Caco-2 (cell line): ENCODE measurements at regions not wholly inside any gene's neighbourhood (a gene's known extent, or its start where the extent isn't known, plus 50 kb on each side); places are given as distances from the start of the nearest gene placed in this dataset.

ENCODE experiments used
- BruUV-seq: library from RNA; stranded (reverse); fragments of 400-500 nt; replicated peaks from 2 replicates; lab custom pipeline; 2021; lab: Mats Ljungman, UMichigan
- CTCF ChIA-PET: fragments of 300-600 bp; sonication (Branson Sonifier 250); formaldehyde crosslinking; loops from one replicate; lab custom pipeline; 2022; ENCODE audit warnings: antibody characterized with exemption; lab: Charles Lee
- POLR2A ChIA-PET: fragments of 300-600 bp; sonication (Branson Sonifier 250); formaldehyde crosslinking; loops from one replicate; lab custom pipeline; 2022; ENCODE audit warnings: antibody characterized with exemption; lab: Charles Lee
- DNase-seq, 2 experiments: peaks; one replicate each; pipeline versions ENCODE4 v3.0.0 to v3.0.0-alpha.2; 2020 to 2022
- H3K27me3 ChIP-seq: replicated peaks from 2 replicates; pipeline ENCODE4 v1.6.0; 2011; ENCODE audit warnings: low read length; ENCODE audit not compliant: control insufficient read depth, insufficient read depth
- H3K36me3 ChIP-seq: 2 replicates; pipeline ENCODE4 v1.5.1; 2011; ENCODE audit warnings: low read length; ENCODE audit not compliant: control insufficient read depth, insufficient read depth
- H3K4me1 ChIP-seq: fragments of 250-450 bp; sonication (Bioruptor Pico); 2 replicates; pipeline ENCODE4 v1.5.1; 2020; ENCODE audit warnings: mild to moderate bottlenecking
- H3K4me3 ChIP-seq: 2 replicates; pipeline ENCODE4 v1.5.1; 2011; ENCODE audit warnings: low read depth, mild to moderate bottlenecking, control low read depth, low read length
- H3K9me3 ChIP-seq: fragments of 250-450 bp; sonication (Bioruptor Pico); 2 replicates; pipeline ENCODE4 v1.5.1; 2020; ENCODE audit warnings: mild to moderate bottlenecking, moderate library complexity
- H3K27ac Mint-ChIP-seq: one replicate; pipeline ENCODE4 v1.8.0; 2022; ENCODE audit warnings: mixed read lengths; ENCODE audit not compliant: unreplicated experiment
- H3K27me3 Mint-ChIP-seq: one replicate; pipeline ENCODE4 v1.8.0; 2022; ENCODE audit warnings: mixed read lengths; ENCODE audit not compliant: insufficient read depth, unreplicated experiment
- H3K36me3 Mint-ChIP-seq: one replicate; pipeline ENCODE4 v1.8.0; 2022; ENCODE audit warnings: mild to moderate bottlenecking, mixed read lengths; ENCODE audit not compliant: insufficient read depth, unreplicated experiment
- H3K4me1 Mint-ChIP-seq: one replicate; pipeline ENCODE4 v1.8.0; 2022; ENCODE audit warnings: low read depth, mixed read lengths; ENCODE audit not compliant: unreplicated experiment
- H3K4me3 Mint-ChIP-seq: one replicate; pipeline ENCODE4 v1.8.0; 2022; ENCODE audit warnings: mild to moderate bottlenecking, moderate library complexity, mixed read lengths; ENCODE audit not compliant: unreplicated experiment
- H3K9me3 Mint-ChIP-seq: one replicate; pipeline ENCODE4 v1.8.0; 2022; ENCODE audit warnings: mixed read lengths; ENCODE audit not compliant: unreplicated experiment
- intact Hi-C: fragments of 100-400 bp; cut with micrococcal nuclease; formaldehyde crosslinking; loops from one replicate; pipeline ENCODE4 v1.10.0; 2022; ENCODE audit not compliant: unreplicated experiment
- TF ChIP-seq, protein P1 (sequence below), 2 experiments: fragments of 200-600 bp in 1 of 2; IDR thresholded peaks; 1 replicate in 1 of 2; 2 replicates in 1 of 2; pipeline versions ENCODE4 v1.5.1 to v1.8.0; 2011 to 2022; ENCODE audit warnings: antibody characterized with exemption in 1 of 2, control low read depth in 1 of 2, inconsistent platforms in 1 of 2, low read depth in 1 of 2, low read length in 1 of 2, mild to moderate bottlenecking in 1 of 2, moderate library complexity in 1 of 2; ENCODE audit not compliant: insufficient read depth in 1 of 2, severe bottlenecking in 1 of 2, unreplicated experiment in 1 of 2

DNA sequence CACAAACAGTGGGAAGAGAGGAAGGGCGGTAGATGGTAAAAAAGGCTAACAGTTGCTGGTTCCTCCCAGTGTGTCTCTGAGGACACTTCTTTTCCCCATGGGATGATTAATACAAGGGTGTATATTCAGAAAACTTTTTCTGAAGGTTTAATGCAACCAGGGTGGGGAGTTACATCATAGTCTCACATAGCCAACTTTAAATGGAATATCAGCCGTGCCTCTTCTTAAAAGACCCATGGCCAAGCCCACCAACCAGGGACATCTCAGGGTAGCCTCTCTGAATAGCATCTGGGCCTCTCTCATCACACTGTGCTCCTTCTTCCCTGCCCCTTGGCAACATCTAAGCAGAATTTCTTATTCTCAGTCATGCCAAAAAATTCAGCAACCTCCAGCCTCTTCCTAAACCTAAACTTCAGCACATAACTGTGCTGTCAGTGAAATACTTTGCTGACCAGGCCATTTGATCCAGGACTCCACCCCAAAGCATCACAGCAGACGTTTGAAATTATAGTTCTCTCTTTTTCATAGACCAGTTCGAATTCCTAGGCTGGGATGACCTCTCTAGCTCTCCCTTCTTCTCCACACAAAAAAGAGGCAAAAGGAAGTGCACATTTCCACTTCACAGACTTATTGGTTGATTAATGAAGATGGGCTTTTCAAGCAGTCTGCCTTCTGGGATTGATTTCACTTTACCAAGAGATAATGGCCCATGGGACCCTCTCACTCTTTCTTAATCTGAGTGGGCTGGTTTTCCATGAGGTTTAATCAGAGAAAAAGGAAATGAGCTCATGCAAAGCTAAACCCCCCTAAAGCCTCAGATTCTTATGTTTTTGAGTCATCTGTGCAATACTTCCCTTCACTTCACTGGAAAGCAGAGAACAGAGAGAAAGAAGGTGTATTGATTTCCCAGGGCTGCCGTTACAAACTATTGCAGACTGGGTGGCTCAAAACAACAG lies 85.1 kb upstream of the RAI14 start:
- Mint-ChIP-seq H3K4me3 (no peak overlapping the region), H3K27me3 (no peaks in the 10 kb centered on the region), H3K27ac (peak overlapping the region; percentile 2), H3K4me1 (peaks cover 6% of the 10 kb centered on the region), H3K36me3 (no peaks in the 10 kb centered on the region), H3K9me3 (no peaks in the 10 kb centered on the region)
- Histone ChIP-seq H3K36me3 (no peaks in the 10 kb centered on the region), H3K27me3 (no peaks in the 10 kb centered on the region), H3K9me3 (no peaks in the 10 kb centered on the region), H3K4me3 (no peak overlapping the region), H3K4me1 (no peaks in the 10 kb centered on the region)
- CTCF ChIA-PET = no interaction called here
- TF ChIP-seq, protein P1, sequence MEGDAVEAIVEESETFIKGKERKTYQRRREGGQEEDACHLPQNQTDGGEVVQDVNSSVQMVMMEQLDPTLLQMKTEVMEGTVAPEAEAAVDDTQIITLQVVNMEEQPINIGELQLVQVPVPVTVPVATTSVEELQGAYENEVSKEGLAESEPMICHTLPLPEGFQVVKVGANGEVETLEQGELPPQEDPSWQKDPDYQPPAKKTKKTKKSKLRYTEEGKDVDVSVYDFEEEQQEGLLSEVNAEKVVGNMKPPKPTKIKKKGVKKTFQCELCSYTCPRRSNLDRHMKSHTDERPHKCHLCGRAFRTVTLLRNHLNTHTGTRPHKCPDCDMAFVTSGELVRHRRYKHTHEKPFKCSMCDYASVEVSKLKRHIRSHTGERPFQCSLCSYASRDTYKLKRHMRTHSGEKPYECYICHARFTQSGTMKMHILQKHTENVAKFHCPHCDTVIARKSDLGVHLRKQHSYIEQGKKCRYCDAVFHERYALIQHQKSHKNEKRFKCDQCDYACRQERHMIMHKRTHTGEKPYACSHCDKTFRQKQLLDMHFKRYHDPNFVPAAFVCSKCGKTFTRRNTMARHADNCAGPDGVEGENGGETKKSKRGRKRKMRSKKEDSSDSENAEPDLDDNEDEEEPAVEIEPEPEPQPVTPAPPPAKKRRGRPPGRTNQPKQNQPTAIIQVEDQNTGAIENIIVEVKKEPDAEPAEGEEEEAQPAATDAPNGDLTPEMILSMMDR (IDR thresholded peaks at IDR 0.05; ENCODE audit: insufficient read depth in 1 of 2, low read depth in 1 of 2, low read length in 1 of 2, severe bottlenecking in 1 of 2, unreplicated experiment in 1 of 2) = no peak
- no peak for DNase-seq
- BruUV-seq = no TSS peak
- POLR2A ChIA-PET = no interaction called here
- intact Hi-C loops = no loop called here

DNA sequence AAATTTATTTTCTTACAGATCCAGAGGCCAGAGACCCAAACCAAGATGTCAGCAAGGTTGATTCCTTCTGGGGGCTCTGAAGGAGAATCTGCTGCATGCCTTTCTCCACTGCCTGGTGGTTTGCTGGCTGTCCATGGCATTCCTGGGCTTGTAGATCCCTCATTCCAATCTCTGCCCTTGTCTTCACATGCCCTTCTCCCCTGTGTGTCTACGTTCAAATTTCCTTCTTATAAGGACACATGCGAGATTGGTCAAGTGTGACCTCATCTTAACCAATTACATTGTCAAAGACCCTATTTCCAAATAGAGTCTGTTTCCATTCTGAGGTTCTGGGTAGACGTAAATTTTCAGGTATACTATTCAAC lies 84.5 kb upstream of the RAI14 start:
- Mint-ChIP-seq H3K27me3 (no peaks in the 10 kb centered on the region), H3K36me3 (no peaks in the 10 kb centered on the region), H3K4me3 (no peak overlapping the region), H3K9me3 (no peaks in the 10 kb centered on the region), H3K27ac (peak overlapping the region; percentile 2), H3K4me1 (peaks cover 6% of the 10 kb centered on the region)
- DNase-seq = no peak
- TF ChIP-seq, protein P1 (IDR thresholded peaks at IDR 0.05; ENCODE audit: insufficient read depth in 1 of 2, low read depth in 1 of 2, low read length in 1 of 2, severe bottlenecking in 1 of 2, unreplicated experiment in 1 of 2) = no peak
- no peaks in the 10 kb centered on the region for H3K4me1 ChIP-seq
- BruUV-seq = no TSS peak
- POLR2A ChIA-PET = no interaction called here
- H3K36me3 ChIP-seq = no peaks in the 10 kb centered on the region
- intact Hi-C loops = no loop called here
- H3K9me3 ChIP-seq = no peaks in the 10 kb centered on the region
- no peaks in the 10 kb centered on the region for H3K27me3 ChIP-seq
- CTCF ChIA-PET = no interaction called here
- H3K4me3 ChIP-seq = no peak overlapping the region

DNA sequence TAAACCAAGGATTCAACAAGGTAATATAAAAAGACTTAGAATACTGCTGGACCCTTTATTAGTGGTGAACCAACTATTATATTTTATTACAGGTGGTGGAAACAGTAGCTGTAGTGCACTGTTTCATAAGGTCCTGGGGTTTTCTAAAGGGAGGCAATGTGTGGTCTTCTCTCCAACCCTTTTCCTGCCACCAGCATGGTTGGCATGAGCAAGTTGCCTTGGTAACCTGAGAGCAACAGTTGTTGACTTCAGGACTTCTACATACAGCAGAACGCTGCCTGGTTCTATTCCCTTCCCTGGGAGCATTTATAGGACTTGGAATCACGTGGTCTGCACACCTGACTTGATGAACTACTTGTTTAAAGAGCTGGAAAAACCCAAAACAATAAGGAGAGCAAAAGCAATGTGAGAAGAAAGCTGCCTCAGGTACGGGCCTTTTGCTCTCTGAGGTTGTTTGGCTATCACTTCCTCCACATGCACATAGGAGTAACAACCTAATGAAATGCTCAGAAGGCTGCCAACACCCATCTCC lies 81.1 kb upstream of the RAI14 start:
- H3K27me3 ChIP-seq = no peaks in the 10 kb centered on the region
- DNase-seq = no peak
- TF ChIP-seq, protein P1 (IDR thresholded peaks at IDR 0.05; ENCODE audit: insufficient read depth in 1 of 2, low read depth in 1 of 2, low read length in 1 of 2, severe bottlenecking in 1 of 2, unreplicated experiment in 1 of 2) = no peak
- BruUV-seq = no TSS peak
- Mint-ChIP-seq H3K4me1 (peaks cover 6% of the 10 kb centered on the region), H3K36me3 (no peaks in the 10 kb centered on the region), H3K27ac (no peak overlapping the region), H3K27me3 (no peaks in the 10 kb centered on the region), H3K9me3 (peaks cover 11% of the 10 kb centered on the region), H3K4me3 (no peak overlapping the region)
- no peaks in the 10 kb centered on the region for H3K36me3 ChIP-seq
- ChIA-PET CTCF (no interaction called here), POLR2A (no interaction called here)
- H3K9me3 ChIP-seq = no peaks in the 10 kb centered on the region
- intact Hi-C loops = no loop called here
- no peaks in the 10 kb centered on the region for H3K4me1 ChIP-seq
- no peak overlapping the region for H3K4me3 ChIP-seq
